NT2/D1 (cell line): ENCODE measurements at regions not wholly inside any gene's neighbourhood (a gene's known extent, or its start where the extent isn't known, plus 50 kb on each side); places are given as distances from the start of the nearest gene placed in this dataset.

Source experiments
- SUZ12 ChIP-seq: IDR thresholded peaks from 2 replicates; pipeline ENCODE4 v1.6.1; 2011; ENCODE audit not compliant: insufficient read length, insufficient read depth; ENCODE audit errors: extremely low read depth
- YY1 ChIP-seq: IDR thresholded peaks from 2 replicates; pipeline ENCODE4 v1.6.1; 2011; ENCODE audit not compliant: insufficient read length, insufficient read depth
- ZNF274 ChIP-seq: IDR thresholded peaks from 2 replicates; pipeline ENCODE4 v1.6.1; 2011; ENCODE audit warnings: mild to moderate bottlenecking, low read depth, low read length

DNA sequence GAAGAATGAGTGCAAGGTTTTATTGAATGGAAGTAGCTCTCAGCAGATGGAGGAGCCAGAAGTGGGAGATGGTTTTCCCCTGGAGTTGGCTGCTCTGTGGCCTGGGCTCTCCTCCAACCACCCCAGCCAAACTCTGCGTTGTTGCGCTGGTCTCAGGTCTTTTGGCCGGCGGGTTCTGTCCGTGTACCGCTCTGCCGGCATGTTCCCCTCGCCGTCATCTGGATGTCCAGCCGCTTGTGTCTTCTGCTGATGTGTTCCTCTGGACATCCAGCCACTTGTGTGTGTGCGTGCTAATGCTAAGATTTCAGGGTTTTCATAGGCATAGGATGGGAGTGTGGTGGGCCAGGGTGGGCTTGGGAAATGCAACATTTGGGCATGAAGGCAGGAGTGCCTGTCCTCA, 1311.3 kb upstream of the TMEFF2 start:
- TF ChIP-seq SUZ12 (no peak), YY1 (no peak), ZNF274 (no peak)
